ENCODE measurements at regions not wholly inside any gene's neighbourhood (a gene's known extent, or its start where the extent isn't known, plus 50 kb on each side); places are given as distances from the start of the nearest gene placed in this dataset.

- DNase-seq (ENCODE audit: low spot score in 2 of 2, unreplicated experiment in 2 of 2): no peak
- no peaks in the 10 kb centered on the region for H3K9me3 Mint-ChIP-seq
- no peaks in the 10 kb centered on the region for H3K36me3 Mint-ChIP-seq
- H3K27me3 Mint-ChIP-seq (ENCODE audit: low read depth): no peaks in the 10 kb centered on the region
- H3K4me3 Mint-ChIP-seq: no peak overlapping the region
- H3K4me1 Mint-ChIP-seq: peaks cover 50% of the 10 kb centered on the region
- no peak for TF ChIP-seq CTCF (IDR thresholded peaks at IDR 0.05; ENCODE audit: unreplicated experiment)
- H3K27ac Mint-ChIP-seq: no peak overlapping the region
These were observed 71.9 kb upstream of the CXADR start for GRCh38 chr21:17440969-17441368.

GRCh38 chr21:17441370-17441769, 71.5 kb upstream of the CXADR start:
- no peak for TF ChIP-seq CTCF (IDR thresholded peaks at IDR 0.05; ENCODE audit: unreplicated experiment)
- peaks cover 47% of the 10 kb centered on the region for H3K4me1 Mint-ChIP-seq
- no peaks in the 10 kb centered on the region for H3K27me3 Mint-ChIP-seq (ENCODE audit: low read depth)
- no peak overlapping the region for H3K4me3 Mint-ChIP-seq
- DNase-seq (ENCODE audit: low spot score in 2 of 2, unreplicated experiment in 2 of 2): no peak
- H3K27ac Mint-ChIP-seq: no peak overlapping the region
- no peaks in the 10 kb centered on the region for H3K9me3 Mint-ChIP-seq
- H3K36me3 Mint-ChIP-seq: no peaks in the 10 kb centered on the region

- Mint-ChIP-seq H3K4me3 (no peak overlapping the region), H3K36me3 (no peaks in the 10 kb centered on the region), H3K27ac (no peak overlapping the region), H3K4me1 (peaks cover 46% of the 10 kb centered on the region), H3K27me3 (ENCODE audit: low read depth) (no peaks in the 10 kb centered on the region), H3K9me3 (no peaks in the 10 kb centered on the region)
- no peak for DNase-seq (ENCODE audit: low spot score in 2 of 2, unreplicated experiment in 2 of 2)
- TF ChIP-seq CTCF (IDR thresholded peaks at IDR 0.05; ENCODE audit: unreplicated experiment): no peak
These were observed 70.7 kb upstream of the CXADR start for GRCh38 chr21:17442165-17442564.

- H3K27ac Mint-ChIP-seq: no peak overlapping the region
- H3K4me1 Mint-ChIP-seq: peaks cover 27% of the 10 kb centered on the region
- no peaks in the 10 kb centered on the region for H3K27me3 Mint-ChIP-seq (ENCODE audit: low read depth)
- no peak for TF ChIP-seq CTCF (IDR thresholded peaks at IDR 0.05; ENCODE audit: unreplicated experiment)
- no peaks in the 10 kb centered on the region for H3K36me3 Mint-ChIP-seq
- no peak overlapping the region for H3K4me3 Mint-ChIP-seq
- H3K9me3 Mint-ChIP-seq: no peaks in the 10 kb centered on the region
- DNase-seq (ENCODE audit: low spot score in 2 of 2, unreplicated experiment in 2 of 2): no peak
These were observed 68.0 kb upstream of the CXADR start for GRCh38 chr21:17444828-17445227.

GRCh38 chr21:17446737-17447136, 66.1 kb upstream of the CXADR start:
- Mint-ChIP-seq H3K27me3 (ENCODE audit: low read depth) (no peaks in the 10 kb centered on the region), H3K9me3 (no peaks in the 10 kb centered on the region), H3K27ac (peak overlapping the region; percentile 27), H3K36me3 (no peaks in the 10 kb centered on the region), H3K4me3 (no peak overlapping the region), H3K4me1 (peaks cover 21% of the 10 kb centered on the region)
- TF ChIP-seq CTCF (IDR thresholded peaks at IDR 0.05; ENCODE audit: unreplicated experiment): no peak
- no peak for DNase-seq (ENCODE audit: low spot score in 2 of 2, unreplicated experiment in 2 of 2)

- H3K36me3 Mint-ChIP-seq: no peaks in the 10 kb centered on the region
- H3K27me3 Mint-ChIP-seq (ENCODE audit: low read depth): peaks cover 2% of the 10 kb centered on the region
- H3K4me1 Mint-ChIP-seq: peaks cover 20% of the 10 kb centered on the region
- H3K9me3 Mint-ChIP-seq: no peaks in the 10 kb centered on the region
- H3K4me3 Mint-ChIP-seq: no peak overlapping the region
- no peak for DNase-seq (ENCODE audit: low spot score in 2 of 2, unreplicated experiment in 2 of 2)
- no peak for TF ChIP-seq CTCF (IDR thresholded peaks at IDR 0.05; ENCODE audit: unreplicated experiment)
- no peak overlapping the region for H3K27ac Mint-ChIP-seq
These were observed 63.1 kb upstream of the CXADR start for GRCh38 chr21:17449701-17450100.

All from mesothelial cell of epicardium (in vitro differentiated cells).